ENCODE measurements at regions not wholly inside any gene's neighbourhood (a gene's known extent, or its start where the extent isn't known, plus 50 kb on each side); places are given as distances from the start of the nearest gene placed in this dataset.

- Histone ChIP-seq H3K4me3 (no peak overlapping the region), H3K27me3 (no peaks in the 10 kb centered on the region), H3K27ac (no peak overlapping the region), H3K36me3 (no peaks in the 10 kb centered on the region), H3K4me1 (no peaks in the 10 kb centered on the region), H3K9me3 (no peaks in the 10 kb centered on the region)
- no peak for TF ChIP-seq CTCF (IDR thresholded peaks at IDR 0.05)
- DNase-seq (ENCODE audit: low spot score), result no peak
Observed at GRCh38 chr16:73290258-73290657, 242.3 kb upstream of the ZFHX3 start.

GRCh38 chr16:73289232-73289631, 241.3 kb upstream of the ZFHX3 start:
- Histone ChIP-seq H3K9me3 (no peaks in the 10 kb centered on the region), H3K4me1 (no peaks in the 10 kb centered on the region), H3K27me3 (no peaks in the 10 kb centered on the region), H3K36me3 (no peaks in the 10 kb centered on the region), H3K4me3 (no peak overlapping the region), H3K27ac (no peak overlapping the region)
- no peak for TF ChIP-seq CTCF (IDR thresholded peaks at IDR 0.05)
- DNase-seq (ENCODE audit: low spot score), result no peak

- Histone ChIP-seq H3K9me3 (no peaks in the 10 kb centered on the region), H3K36me3 (no peaks in the 10 kb centered on the region), H3K4me1 (no peaks in the 10 kb centered on the region), H3K27me3 (no peaks in the 10 kb centered on the region), H3K27ac (no peak overlapping the region), H3K4me3 (no peak overlapping the region)
- DNase-seq (ENCODE audit: low spot score), result no peak
- TF ChIP-seq CTCF (IDR thresholded peaks at IDR 0.05), result no peak
Observed at GRCh38 chr16:73288520-73288919, 240.6 kb upstream of the ZFHX3 start.

GRCh38 chr16:73287859-73288405, 240.0 kb upstream of the ZFHX3 start:
- TF ChIP-seq CTCF (IDR thresholded peaks at IDR 0.05), result no peak
- no peaks in the 10 kb centered on the region for H3K27me3 ChIP-seq
- no peaks in the 10 kb centered on the region for H3K36me3 ChIP-seq
- H3K4me3 ChIP-seq, result no peak overlapping the region
- H3K4me1 ChIP-seq, result no peaks in the 10 kb centered on the region
- H3K9me3 ChIP-seq, result no peaks in the 10 kb centered on the region
- no peak overlapping the region for H3K27ac ChIP-seq
- DNase-seq (ENCODE audit: low spot score), result no peak

- H3K4me3 ChIP-seq, result no peak overlapping the region
- no peak for DNase-seq (ENCODE audit: low spot score)
- no peaks in the 10 kb centered on the region for H3K27me3 ChIP-seq
- no peaks in the 10 kb centered on the region for H3K4me1 ChIP-seq
- H3K27ac ChIP-seq, result no peak overlapping the region
- no peak for TF ChIP-seq CTCF (IDR thresholded peaks at IDR 0.05)
- no peaks in the 10 kb centered on the region for H3K36me3 ChIP-seq
- no peaks in the 10 kb centered on the region for H3K9me3 ChIP-seq
Observed at GRCh38 chr16:73286346-73287267, 238.7 kb upstream of the ZFHX3 start.
